H7 (cell line): ENCODE measurements at regions not wholly inside any gene's neighbourhood (a gene's known extent, or its start where the extent isn't known, plus 50 kb on each side); places are given as distances from the start of the nearest gene placed in this dataset.
"Not testable (repeated sequence)": the region's sequence is repeated elsewhere in the genome, so short reads cannot be mapped to it uniquely, and the experiment has no call there.

Experiments used
- DNase-seq: peaks from one replicate; pipeline ENCODE4 v3.0.0; 2012
- H3K27me3 ChIP-seq: 2 replicates; pipeline ENCODE4 v1.6.0; 2011; ENCODE audit warnings: mild to moderate bottlenecking, low read length; ENCODE audit not compliant: control insufficient read depth, insufficient read depth
- H3K36me3 ChIP-seq: replicated peaks from 2 replicates; pipeline ENCODE4 v1.5.1; 2011; ENCODE audit warnings: low read length; ENCODE audit not compliant: control insufficient read depth, insufficient read depth
- H3K4me3 ChIP-seq: 2 replicates; pipeline ENCODE4 v1.5.1; 2011; ENCODE audit warnings: low read depth, mild to moderate bottlenecking, control low read depth, low read length, moderate library complexity; ENCODE audit not compliant: insufficient read depth

DNA sequence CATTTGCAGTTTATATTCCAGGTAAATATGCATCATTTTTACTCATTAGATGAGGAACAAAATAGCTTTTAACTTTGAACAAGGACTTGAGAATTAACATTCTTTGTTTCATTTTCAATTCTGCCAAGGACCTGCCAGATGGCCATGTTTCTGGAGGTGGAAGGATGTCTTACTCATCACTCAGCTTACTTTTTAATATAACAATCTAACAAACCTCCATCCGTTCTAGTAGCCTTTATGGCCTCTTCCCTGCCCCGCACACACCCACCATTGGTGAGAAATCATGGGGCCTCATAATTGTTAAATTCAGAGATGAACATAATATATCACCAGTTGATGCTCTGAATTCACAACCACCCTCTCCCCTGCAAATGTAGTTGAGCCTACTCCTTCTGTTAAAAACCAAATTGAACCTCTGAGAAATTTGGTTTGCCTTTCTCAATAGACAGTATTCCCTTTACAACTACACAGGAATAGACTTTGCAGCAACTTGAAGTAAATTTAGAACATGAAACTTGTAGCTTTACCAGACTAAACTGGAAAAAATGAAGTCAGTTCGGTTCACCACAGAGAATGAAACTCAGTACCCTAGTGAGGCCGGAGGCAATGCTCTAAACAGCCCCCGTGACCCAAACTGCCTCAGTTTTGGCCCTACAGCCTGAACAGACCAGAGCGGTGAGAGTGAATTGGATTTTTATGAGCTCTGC lies 50.1 kb upstream of the ACSL4 start:
- no peaks in the 10 kb centered on the region for H3K27me3 ChIP-seq
- no peaks in the 10 kb centered on the region for H3K36me3 ChIP-seq
- DNase-seq: no peak
- no peak overlapping the region for H3K4me3 ChIP-seq

- no peaks in the 10 kb centered on the region for H3K36me3 ChIP-seq
- no peak overlapping the region for H3K4me3 ChIP-seq
- DNase-seq: no peak
- H3K27me3 ChIP-seq: no peaks in the 10 kb centered on the region
Measured at GRCh38 chrX:109783701-109784079, 50.6 kb upstream of the ACSL4 start.

- no peak for DNase-seq
- no peak overlapping the region for H3K4me3 ChIP-seq
Measured at GRCh38 chrX:109785053-109785452, 52.0 kb upstream of the ACSL4 start.

GRCh38 chrX:109790511-109790910 lies 57.5 kb upstream of the ACSL4 start:
- H3K4me3 ChIP-seq, DNase-seq, H3K27me3 ChIP-seq, H3K36me3 ChIP-seq: not testable (repeated sequence)

More at GRCh38 chrX:109785053-109785452, 52.0 kb upstream of the ACSL4 start:
- Histone ChIP-seq H3K36me3 (no peaks in the 10 kb centered on the region), H3K27me3 (no peaks in the 10 kb centered on the region)

- H3K36me3 ChIP-seq: no peaks in the 10 kb centered on the region
- H3K4me3 ChIP-seq: no peak overlapping the region
- no peak for DNase-seq
Measured at GRCh38 chrX:109793191-109793590, 60.1 kb upstream of the ACSL4 start.

DNA sequence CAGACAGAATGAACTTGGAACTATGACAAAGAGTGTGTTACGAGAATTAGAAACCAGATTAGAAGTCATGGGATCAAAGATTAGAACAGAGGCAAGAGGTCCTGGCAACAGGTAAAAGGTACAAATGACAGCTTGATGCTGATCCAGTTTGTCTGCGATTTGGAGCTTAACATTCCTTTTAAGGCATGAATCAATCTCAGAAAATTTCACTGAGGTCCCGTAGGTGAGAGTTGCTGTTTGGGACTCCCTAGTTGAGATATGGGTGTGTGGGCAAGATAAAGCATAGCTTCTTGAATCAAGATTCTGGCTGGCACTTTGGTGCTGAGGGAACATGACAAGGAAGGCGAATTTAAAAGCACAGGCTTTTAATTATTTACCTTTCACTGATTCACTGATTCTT lies 62.6 kb upstream of the ACSL4 start:
- no peaks in the 10 kb centered on the region for H3K36me3 ChIP-seq
- DNase-seq: no peak
- no peaks in the 10 kb centered on the region for H3K27me3 ChIP-seq
- no peak overlapping the region for H3K4me3 ChIP-seq

More at GRCh38 chrX:109793191-109793590, 60.1 kb upstream of the ACSL4 start:
- H3K27me3 ChIP-seq: no peaks in the 10 kb centered on the region

DNA sequence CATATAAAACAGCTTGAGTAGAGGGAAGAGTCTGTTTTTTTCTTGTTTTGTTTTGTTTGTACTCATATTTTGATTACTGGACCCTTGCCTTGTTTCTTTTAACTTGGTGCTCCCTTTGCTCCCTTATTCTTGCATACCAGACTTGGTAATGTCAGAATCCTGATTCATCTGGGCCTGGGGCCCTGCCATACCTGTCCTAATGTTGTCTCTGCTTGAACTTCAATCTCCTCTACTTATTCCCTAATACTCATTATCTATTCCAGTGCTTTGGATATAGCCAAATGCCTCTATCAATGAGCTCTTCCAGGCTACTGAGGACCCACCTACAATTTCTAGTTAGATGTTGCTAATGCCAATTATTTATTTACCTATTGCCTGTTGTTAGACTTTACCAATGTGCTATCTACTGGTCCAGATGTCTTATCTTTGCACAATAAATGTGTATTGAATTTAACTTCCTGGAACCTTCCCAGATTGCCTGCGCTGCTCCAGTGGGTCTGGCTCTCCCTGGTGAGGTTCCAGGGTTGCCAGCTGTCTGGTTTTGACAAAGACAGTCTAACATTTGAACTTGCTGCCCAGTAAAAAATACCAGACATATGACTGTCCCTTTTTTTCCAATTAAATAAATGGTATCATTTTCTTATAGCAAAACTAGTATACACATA lies 64.4 kb upstream of the ACSL4 start:
- Histone ChIP-seq H3K4me3 (no peak overlapping the region), H3K27me3 (no peaks in the 10 kb centered on the region), H3K36me3 (no peaks in the 10 kb centered on the region)
- no peak for DNase-seq

DNA sequence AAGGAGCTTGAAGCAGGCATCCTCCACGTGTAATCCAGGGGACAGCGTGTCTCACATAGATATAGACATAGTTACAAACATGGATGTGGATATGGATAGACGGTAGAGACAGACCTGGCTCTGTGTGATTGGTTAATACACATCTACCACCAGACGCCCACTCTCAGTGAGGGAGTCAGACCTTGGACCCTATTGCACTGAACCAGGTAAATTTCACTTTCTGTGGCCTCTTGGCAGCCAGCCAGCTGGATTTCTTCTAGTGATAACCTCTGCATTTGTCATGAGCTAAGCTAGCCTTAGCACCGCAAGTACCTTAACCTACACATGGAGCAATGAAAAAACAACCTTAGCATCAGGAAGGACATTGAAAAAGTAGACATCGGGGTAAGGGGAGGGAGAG lies 79.2 kb upstream of the ACSL4 start:
- no peak for DNase-seq
- H3K36me3 ChIP-seq: no peaks in the 10 kb centered on the region
- no peaks in the 10 kb centered on the region for H3K27me3 ChIP-seq
- H3K4me3 ChIP-seq: no peak overlapping the region

- Histone ChIP-seq H3K27me3 (no peaks in the 10 kb centered on the region), H3K4me3 (no peak overlapping the region), H3K36me3 (no peaks in the 10 kb centered on the region)
- no peak for DNase-seq
Measured at GRCh38 chrX:109813236-109813635, 80.2 kb upstream of the ACSL4 start.

DNA sequence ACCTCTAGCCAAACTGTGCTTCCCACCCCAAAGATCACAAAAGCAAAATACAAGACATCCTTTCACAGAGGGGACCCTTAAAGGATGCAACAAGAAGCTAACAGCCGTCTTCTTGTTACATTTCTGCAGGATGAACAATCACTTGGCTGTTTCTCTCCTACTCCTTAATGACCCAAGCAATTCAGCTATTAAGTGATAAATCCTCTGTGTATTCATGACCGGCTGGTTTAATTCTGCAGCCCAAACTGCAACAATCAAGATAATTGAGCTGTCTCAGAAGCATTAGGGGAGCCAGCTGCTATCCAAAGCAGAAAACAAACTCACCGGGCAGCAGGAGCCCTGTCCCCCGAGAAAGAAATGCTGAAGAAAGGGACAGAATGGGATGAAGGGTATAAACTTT lies 85.9 kb upstream of the ACSL4 start:
- DNase-seq: no peak
- Histone ChIP-seq H3K36me3 (no peaks in the 10 kb centered on the region), H3K4me3 (no peak overlapping the region)

DNA sequence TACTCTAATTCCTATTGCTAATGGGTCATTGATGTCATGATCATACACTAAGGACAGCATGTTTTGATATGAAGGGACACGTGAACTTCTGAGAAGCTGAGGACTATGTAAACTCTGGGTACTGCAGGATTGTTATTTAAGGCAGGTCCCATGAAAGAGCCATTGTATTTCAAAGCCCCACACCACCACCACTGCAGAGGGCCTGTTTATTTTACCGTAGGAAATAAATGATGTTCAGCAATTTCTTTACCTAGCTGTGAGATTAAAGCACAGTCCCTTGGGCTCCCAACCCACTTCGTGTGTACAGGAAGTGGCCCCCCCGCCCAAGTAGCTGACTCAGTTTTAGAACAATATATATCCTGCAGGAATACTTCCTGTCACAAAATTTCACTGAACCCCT lies 89.8 kb upstream of the ACSL4 start:
- no peaks in the 10 kb centered on the region for H3K27me3 ChIP-seq
- no peak for DNase-seq
- no peak overlapping the region for H3K4me3 ChIP-seq
- H3K36me3 ChIP-seq: no peaks in the 10 kb centered on the region

More for the DNA sequence above, 85.9 kb upstream of the ACSL4 start:
- no peaks in the 10 kb centered on the region for H3K27me3 ChIP-seq

GRCh38 chrX:109826954-109827708 lies 94.1 kb upstream of the ACSL4 start:
- no peaks in the 10 kb centered on the region for H3K36me3 ChIP-seq
- H3K4me3 ChIP-seq: no peak overlapping the region
- DNase-seq: no peak
- H3K27me3 ChIP-seq: no peaks in the 10 kb centered on the region

DNA sequence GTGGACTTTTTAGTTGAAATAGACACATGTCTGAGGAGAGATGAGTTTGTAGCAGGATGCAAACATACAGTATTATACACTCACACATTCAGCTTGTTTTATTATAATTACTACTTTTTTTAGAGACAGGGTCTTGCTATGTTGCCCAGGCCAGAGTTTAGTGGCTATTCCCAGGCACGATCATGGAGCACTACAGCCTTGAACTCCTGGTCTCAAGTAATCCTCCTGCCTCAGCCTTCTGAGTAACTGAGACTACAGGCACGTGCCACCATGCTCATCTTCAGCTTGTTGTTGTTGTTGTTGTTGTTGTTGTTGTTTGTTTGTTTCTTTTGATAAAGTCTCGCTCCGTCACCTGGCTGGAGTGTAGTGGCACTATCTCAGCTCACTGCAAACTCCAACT lies 94.7 kb upstream of the ACSL4 start:
- Histone ChIP-seq H3K27me3 (no peaks in the 10 kb centered on the region), H3K36me3 (no peaks in the 10 kb centered on the region), H3K4me3 (no peak overlapping the region)
- DNase-seq: no peak

GRCh38 chrX:109830157-109830703 lies 97.2 kb upstream of the ACSL4 start:
- Histone ChIP-seq H3K27me3 (no peaks in the 10 kb centered on the region), H3K36me3 (no peaks in the 10 kb centered on the region), H3K4me3 (no peak overlapping the region)
- no peak for DNase-seq
